Endothelial cell of umbilical vein (primary cell): ENCODE measurements at regions not wholly inside any gene's neighbourhood (a gene's known extent, or its start where the extent isn't known, plus 50 kb on each side); places are given as distances from the start of the nearest gene placed in this dataset.

Experiments
- BruUV-seq: library from RNA; stranded (reverse); fragments of 400-500 nt; replicated peaks from 2 replicates; lab custom pipeline; 2021; lab: Mats Ljungman, UMichigan
- CTCF ChIA-PET: fragments of 300-600, 350-600 bp; sonication (Branson Sonifier 250); formaldehyde crosslinking; loops from one replicate; lab custom pipeline; 2021; ENCODE audit warnings: antibody characterized with exemption, inconsistent platforms; lab: Charles Lee
- POLR2A ChIA-PET: fragments of 300-600, 350-600 bp; sonication (Branson Sonifier 250); formaldehyde crosslinking; loops from one replicate; lab custom pipeline; 2021; ENCODE audit warnings: antibody characterized with exemption, inconsistent platforms; lab: Charles Lee
- DNase-seq: peaks from one replicate; pipeline ENCODE4 v3.0.0-alpha.2; 2011; ENCODE audit warnings: low read depth, low spot score
- FAIRE-seq: peaks from 2 replicates; lab custom pipeline; 2011; peaks lifted over from hg19 to GRCh38; lab: Jason Lieb, UNC
- H2AFZ ChIP-seq: 2 replicates; pipeline ENCODE4 v1.6.0; 2012; ENCODE audit warnings: low read depth, low read length, control low read depth, inconsistent platforms
- H3K27ac ChIP-seq: 2 replicates; pipeline ENCODE4 v1.5.1; 2011; ENCODE audit warnings: low read depth, mild to moderate bottlenecking, control low read depth, low read length, moderate library complexity; ENCODE audit not compliant: insufficient read depth
- H3K27me3 ChIP-seq, 2 experiments: 2 replicates each; pipeline versions ENCODE4 v1.6.0 to v1.6.1; 2011; ENCODE audit warnings: low read length in 2 of 2, mixed read lengths in 1 of 2; ENCODE audit not compliant: control insufficient read depth in 2 of 2, insufficient read depth in 2 of 2
- H3K36me3 ChIP-seq, 2 experiments: 2 replicates in 1 of 2; 3 replicates in 1 of 2; pipeline ENCODE4 v1.5.1; 2011; ENCODE audit warnings: low read length in 2 of 2, mild to moderate bottlenecking in 1 of 2, moderate library complexity in 1 of 2; ENCODE audit not compliant: control insufficient read depth in 2 of 2, insufficient read depth in 2 of 2; ENCODE audit errors: extremely low read depth in 1 of 2
- H3K4me1 ChIP-seq: 3 replicates; pipeline ENCODE4 v1.5.1; 2011; ENCODE audit warnings: mild to moderate bottlenecking, low read length; ENCODE audit not compliant: control insufficient read depth, insufficient read depth; ENCODE audit errors: extremely low read depth
- H3K4me2 ChIP-seq: 2 replicates; pipeline ENCODE4 v1.6.1; 2011; ENCODE audit warnings: low read length, control low read depth, mixed read lengths; ENCODE audit not compliant: insufficient read depth
- H3K4me3 ChIP-seq, 3 experiments: fragments of 200-600 bp in 1 of 3; sonication (generic), shearing (Covaris generic) in 1 of 3; replicated peaks in 1 of 3; 2 replicates each; pipeline ENCODE4 v1.5.1; 2011 to 2016; ENCODE audit warnings: control low read depth in 3 of 3, low read length in 3 of 3, mild to moderate bottlenecking in 2 of 3, inconsistent platforms in 1 of 3, low read depth in 1 of 3, moderate library complexity in 1 of 3; ENCODE audit not compliant: insufficient read depth in 1 of 3
- H3K79me2 ChIP-seq: 2 replicates; pipeline ENCODE4 v1.6.0; 2012; ENCODE audit warnings: low read length, inconsistent platforms; ENCODE audit not compliant: control insufficient read depth, insufficient read depth
- H3K9ac ChIP-seq: replicated peaks from 2 replicates; pipeline ENCODE3; 2011; ENCODE audit warnings: low read length, control low read depth; ENCODE audit not compliant: insufficient read depth; ENCODE audit errors: extremely low read depth
- H3K9me1 ChIP-seq: replicated peaks from 3 replicates; pipeline ENCODE4 v1.6.0; 2011; ENCODE audit warnings: mild to moderate bottlenecking, low read length; ENCODE audit not compliant: control insufficient read depth, insufficient read depth; ENCODE audit errors: extremely low read depth
- H3K9me3 ChIP-seq: replicated peaks from 2 replicates; pipeline ENCODE4 v1.5.1; 2012; ENCODE audit warnings: low read length, inconsistent platforms; ENCODE audit not compliant: control insufficient read depth, insufficient read depth
- H4K20me1 ChIP-seq: replicated peaks from 2 replicates; pipeline ENCODE3; 2011; ENCODE audit warnings: mild to moderate bottlenecking, low read length; ENCODE audit not compliant: control insufficient read depth, insufficient read depth; ENCODE audit errors: extremely low read depth
- EZH2 ChIP-seq: IDR thresholded peaks from 2 replicates; pipeline ENCODE4 v1.6.1; 2012; ENCODE audit warnings: borderline replicate concordance, low read depth, mild to moderate bottlenecking, moderate library complexity, low read length, inconsistent platforms; ENCODE audit not compliant: severe bottlenecking
- FOS ChIP-seq: IDR thresholded peaks from 2 replicates; pipeline ENCODE4 v1.6.1; 2011; ENCODE audit warnings: mild to moderate bottlenecking, low read length, moderate library complexity, borderline replicate concordance; ENCODE audit not compliant: insufficient read depth
- GATA2 ChIP-seq: IDR thresholded peaks from 2 replicates; pipeline ENCODE4 v1.7.0; 2011; ENCODE audit warnings: low read depth, mild to moderate bottlenecking, moderate library complexity, mixed read lengths, low read length; ENCODE audit not compliant: insufficient read length, insufficient read depth
- JUN ChIP-seq: IDR thresholded peaks from 2 replicates; pipeline ENCODE4 v1.6.1; 2011; ENCODE audit warnings: borderline replicate concordance, low read depth; ENCODE audit not compliant: insufficient read length, insufficient read depth
- MYC ChIP-seq: IDR thresholded peaks from one replicate; pipeline ENCODE4 v1.6.1; 2011; ENCODE audit warnings: mild to moderate bottlenecking, low read depth, low read length
- POLR2A ChIP-seq: IDR thresholded peaks from 2 replicates; pipeline ENCODE4 v1.6.1; 2012; ENCODE audit warnings: low read depth, mild to moderate bottlenecking, control low read depth, low read length
- POLR2AphosphoS5 ChIP-seq: IDR thresholded peaks from 2 replicates; pipeline ENCODE4 v1.6.1; 2012; ENCODE audit warnings: low read depth, mild to moderate bottlenecking, control low read depth, low read length, moderate library complexity; ENCODE audit not compliant: insufficient read depth
- dilution Hi-C: fragments of 300-500 bp; cut with MboI; formaldehyde crosslinking; loops from one replicate; pipeline ENCODE4 v1.15.0; 2019; ENCODE audit warnings: low sequenced_read_pairs; ENCODE audit not compliant: extremely low pct_ligation_motif_present
- intact Hi-C: fragments of 100-400 bp; cut with micrococcal nuclease; formaldehyde crosslinking; loops from one replicate; pipeline ENCODE4 v1.10.0; 2022
- TF ChIP-seq, protein P1 (sequence below), 2 donors: IDR thresholded peaks; 1 replicate in 1 of 2; 2 replicates in 1 of 2; pipeline ENCODE4 v1.5.1; 2011; ENCODE audit warnings: low read length in 2 of 2, mild to moderate bottlenecking in 2 of 2, moderate library complexity in 2 of 2, control low read depth in 1 of 2, inconsistent platforms in 1 of 2, low read depth in 1 of 2; ENCODE audit not compliant: insufficient read depth in 1 of 2; ENCODE audit errors: extremely low read depth in 1 of 2
- TF ChIP-seq, protein P2 (sequence below): IDR thresholded peaks from 2 replicates; pipeline ENCODE4 v1.6.1; 2011; ENCODE audit not compliant: insufficient read depth, insufficient read length

DNA sequence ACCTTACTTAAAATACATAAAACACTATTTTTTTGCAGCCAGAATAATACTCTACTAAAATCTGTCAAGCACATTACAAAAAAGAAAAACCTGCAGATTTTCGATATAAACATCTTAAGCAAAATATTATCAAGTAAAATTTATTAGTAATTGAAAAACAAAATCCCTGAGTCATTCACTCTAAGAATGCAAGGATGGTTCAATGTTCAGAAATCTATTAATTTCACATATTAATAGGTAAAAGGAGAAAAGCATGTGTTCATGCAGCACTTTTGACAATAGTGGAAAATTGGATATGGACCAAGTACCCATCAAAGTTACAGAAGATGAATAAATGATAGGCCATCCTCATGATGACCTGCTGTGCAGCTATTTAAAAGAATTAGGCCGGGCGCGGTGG lies 66.2 kb upstream of the OTOS start:
- Histone ChIP-seq H3K27me3 (no peaks in the 10 kb centered on the region), H2AFZ (no peak overlapping the region), H4K20me1 (no peaks in the 10 kb centered on the region), H3K27ac (no peak overlapping the region), H3K36me3 (no peaks in the 10 kb centered on the region), H3K9me1 (no peaks in the 10 kb centered on the region), H3K4me1 (no peaks in the 10 kb centered on the region), H3K4me2 (no peak overlapping the region), H3K9me3 (no peaks in the 10 kb centered on the region), H3K9ac (no peak overlapping the region), H3K4me3 (no peak overlapping the region), H3K79me2 (no peaks in the 10 kb centered on the region)
- CTCF ChIA-PET = no interaction called here
- dilution Hi-C loops (no loop called here), intact Hi-C loops (no loop called here)
- no TSS peak for BruUV-seq
- no peak for FAIRE-seq
- TF ChIP-seq GATA2 (no peak), MYC (no peak), FOS (no peak), POLR2AphosphoS5 (no peak), JUN (no peak), POLR2A (no peak), EZH2 (no peak)
- TF ChIP-seq, protein P1, sequence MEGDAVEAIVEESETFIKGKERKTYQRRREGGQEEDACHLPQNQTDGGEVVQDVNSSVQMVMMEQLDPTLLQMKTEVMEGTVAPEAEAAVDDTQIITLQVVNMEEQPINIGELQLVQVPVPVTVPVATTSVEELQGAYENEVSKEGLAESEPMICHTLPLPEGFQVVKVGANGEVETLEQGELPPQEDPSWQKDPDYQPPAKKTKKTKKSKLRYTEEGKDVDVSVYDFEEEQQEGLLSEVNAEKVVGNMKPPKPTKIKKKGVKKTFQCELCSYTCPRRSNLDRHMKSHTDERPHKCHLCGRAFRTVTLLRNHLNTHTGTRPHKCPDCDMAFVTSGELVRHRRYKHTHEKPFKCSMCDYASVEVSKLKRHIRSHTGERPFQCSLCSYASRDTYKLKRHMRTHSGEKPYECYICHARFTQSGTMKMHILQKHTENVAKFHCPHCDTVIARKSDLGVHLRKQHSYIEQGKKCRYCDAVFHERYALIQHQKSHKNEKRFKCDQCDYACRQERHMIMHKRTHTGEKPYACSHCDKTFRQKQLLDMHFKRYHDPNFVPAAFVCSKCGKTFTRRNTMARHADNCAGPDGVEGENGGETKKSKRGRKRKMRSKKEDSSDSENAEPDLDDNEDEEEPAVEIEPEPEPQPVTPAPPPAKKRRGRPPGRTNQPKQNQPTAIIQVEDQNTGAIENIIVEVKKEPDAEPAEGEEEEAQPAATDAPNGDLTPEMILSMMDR (IDR thresholded peaks at IDR 0.05; ENCODE audit: extremely low read depth in 1 of 2, insufficient read depth in 1 of 2, low read depth in 1 of 2, low read length in 2 of 2) = no peak
- TF ChIP-seq, protein P2, sequence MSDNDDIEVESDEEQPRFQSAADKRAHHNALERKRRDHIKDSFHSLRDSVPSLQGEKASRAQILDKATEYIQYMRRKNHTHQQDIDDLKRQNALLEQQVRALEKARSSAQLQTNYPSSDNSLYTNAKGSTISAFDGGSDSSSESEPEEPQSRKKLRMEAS = no peak
- DNase-seq = no peak
- POLR2A ChIA-PET = no interaction called here
